Subcutaneous abdominal adipose tissue (tissue), 5 donors: ENCODE measurements at regions not wholly inside any gene's neighbourhood (a gene's known extent, or its start where the extent isn't known, plus 50 kb on each side); places are given as distances from the start of the nearest gene placed in this dataset.

Source experiments
- H3K27ac ChIP-seq: one replicate; pipeline ENCODE4 v1.7.0; 2013; ENCODE audit warnings: low read depth, mild to moderate bottlenecking, inconsistent platforms, low read length, moderate library complexity
- H3K27me3 ChIP-seq, 5 donors: one replicate each; pipeline ENCODE4 v1.7.0; 2013; ENCODE audit warnings: low read length in 5 of 5, inconsistent platforms in 1 of 5; ENCODE audit not compliant: control insufficient read depth in 5 of 5, insufficient read depth in 4 of 5
- H3K36me3 ChIP-seq, 5 donors: one replicate each; pipeline ENCODE4 v1.7.0; 2013; ENCODE audit warnings: low read length in 5 of 5; ENCODE audit not compliant: control insufficient read depth in 5 of 5, insufficient read depth in 5 of 5
- H3K4me1 ChIP-seq, 5 donors: one replicate each; pipeline ENCODE4 v1.7.0; 2013; ENCODE audit warnings: low read length in 5 of 5, mild to moderate bottlenecking in 3 of 5, moderate library complexity in 1 of 5; ENCODE audit not compliant: control insufficient read depth in 5 of 5, insufficient read depth in 5 of 5
- H3K4me3 ChIP-seq, 5 donors: one replicate each; pipeline ENCODE4 v1.7.0; 2013; ENCODE audit warnings: low read length in 5 of 5, low read depth in 1 of 5
- H3K9ac ChIP-seq, 5 donors: one replicate each; pipeline ENCODE4 v1.7.0; 2013; ENCODE audit warnings: low read length in 5 of 5, mild to moderate bottlenecking in 4 of 5, moderate library complexity in 3 of 5
- H3K9me3 ChIP-seq, 5 donors: one replicate each; pipeline ENCODE4 v1.7.0; 2013; ENCODE audit warnings: low read length in 5 of 5; ENCODE audit not compliant: control insufficient read depth in 5 of 5
- donor health status: healthy.
- donor health status: healthy.
- donor health status: healthy.
- donor health status: healthy.
- donor health status: healthy.

- H3K4me1 ChIP-seq, result no peaks in the 10 kb centered on the region
- peaks cover 3 to 25% (median 15%) of the 10 kb centered on the region in 5 donors for H3K9me3 ChIP-seq
- H3K27ac ChIP-seq, result no peak overlapping the region
- H3K9ac ChIP-seq, result no peak overlapping the region
- H3K4me3 ChIP-seq, result no peak overlapping the region
- H3K36me3 ChIP-seq, result no peaks in the 10 kb centered on the region
- peaks cover 2 to 24% (median 11%) of the 10 kb centered on the region in 5 donors for H3K27me3 ChIP-seq
Observed at GRCh38 chr1:2962541-2962940, 58.7 kb upstream of the ACTRT2 start.

GRCh38 chr1:2962946-2963345 lies 58.3 kb upstream of the ACTRT2 start:
- Histone ChIP-seq H3K27me3 (peaks cover 3 to 27% (median 12%) of the 10 kb centered on the region in 5 donors), H3K36me3 (no peaks in the 10 kb centered on the region), H3K9ac (no peak overlapping the region), H3K27ac (no peak overlapping the region), H3K4me1 (no peaks in the 10 kb centered on the region), H3K4me3 (no peak overlapping the region), H3K9me3 (peaks cover 0 to 21% (median 11%) of the 10 kb centered on the region in 5 donors)

GRCh38 chr1:2965676-2966075 lies 55.6 kb upstream of the ACTRT2 start:
- no peak overlapping the region for H3K27ac ChIP-seq

GRCh38 chr1:2966449-2967328 lies 54.6 kb upstream of the ACTRT2 start:
- Histone ChIP-seq H3K9ac (no peak overlapping the region), H3K36me3 (no peaks in the 10 kb centered on the region), H3K27me3 (peaks cover 8 to 37% (median 21%) of the 10 kb centered on the region in 5 donors), H3K4me3 (no peak overlapping the region), H3K4me1 (no peaks in the 10 kb centered on the region), H3K9me3 (peaks cover 0 to 3% (median 0%) of the 10 kb centered on the region in 5 donors), H3K27ac (no peak overlapping the region)

More at GRCh38 chr1:2965676-2966075, 55.6 kb upstream of the ACTRT2 start:
- H3K36me3 ChIP-seq, result no peaks in the 10 kb centered on the region
- H3K4me1 ChIP-seq, result no peaks in the 10 kb centered on the region
- no peak overlapping the region for H3K9ac ChIP-seq
- H3K4me3 ChIP-seq, result no peak overlapping the region
- H3K9me3 ChIP-seq, result peaks cover 0 to 3% (median 0%) of the 10 kb centered on the region in 5 donors
- peaks cover 8 to 40% (median 21%) of the 10 kb centered on the region in 5 donors for H3K27me3 ChIP-seq

- Histone ChIP-seq H3K9ac (no peak overlapping the region), H3K4me1 (no peaks in the 10 kb centered on the region), H3K9me3 (peaks cover 0 to 3% (median 0%) of the 10 kb centered on the region in 5 donors), H3K4me3 (no peak overlapping the region), H3K27ac (no peak overlapping the region), H3K27me3 (peaks cover 11 to 34% (median 21%) of the 10 kb centered on the region in 5 donors), H3K36me3 (no peaks in the 10 kb centered on the region)
Observed at GRCh38 chr1:2967329-2967725, 53.9 kb upstream of the ACTRT2 start.

- Histone ChIP-seq H3K36me3 (no peaks in the 10 kb centered on the region), H3K27ac (no peak overlapping the region), H3K4me1 (no peaks in the 10 kb centered on the region), H3K9ac (no peak overlapping the region), H3K9me3 (peaks cover 0 to 3% (median 0%) of the 10 kb centered on the region in 5 donors), H3K27me3 (peaks cover 12 to 37% (median 25%) of the 10 kb centered on the region in 5 donors), H3K4me3 (no peak overlapping the region)
Observed at GRCh38 chr1:2967881-2968280, 53.4 kb upstream of the ACTRT2 start.

- Histone ChIP-seq H3K27ac (no peak overlapping the region), H3K9ac (no peak overlapping the region), H3K4me3 (no peak overlapping the region)
Observed at GRCh38 chr1:2968471-2968881, 52.8 kb upstream of the ACTRT2 start.

GRCh38 chr1:2969011-2969844 lies 52.0 kb upstream of the ACTRT2 start:
- Histone ChIP-seq H3K4me1 (no peaks in the 10 kb centered on the region), H3K27me3 (peaks cover 17 to 51% (median 36%) of the 10 kb centered on the region in 5 donors), H3K9me3 (peaks cover 0 to 3% (median 0%) of the 10 kb centered on the region in 5 donors), H3K36me3 (no peaks in the 10 kb centered on the region), H3K9ac (no peak overlapping the region), H3K27ac (no peak overlapping the region), H3K4me3 (no peak overlapping the region)

More at GRCh38 chr1:2968471-2968881, 52.8 kb upstream of the ACTRT2 start:
- H3K27me3 ChIP-seq, result peaks cover 12 to 43% (median 29%) of the 10 kb centered on the region in 5 donors
- no peaks in the 10 kb centered on the region for H3K4me1 ChIP-seq
- H3K9me3 ChIP-seq, result peaks cover 0 to 3% (median 0%) of the 10 kb centered on the region in 5 donors
- no peaks in the 10 kb centered on the region for H3K36me3 ChIP-seq

GRCh38 chr1:2969845-2970291 lies 51.4 kb upstream of the ACTRT2 start:
- peaks cover 0 to 3% (median 0%) of the 10 kb centered on the region in 5 donors for H3K9me3 ChIP-seq
- no peak overlapping the region for H3K9ac ChIP-seq
- no peaks in the 10 kb centered on the region for H3K4me1 ChIP-seq
- H3K4me3 ChIP-seq, result no peak overlapping the region
- H3K36me3 ChIP-seq, result no peaks in the 10 kb centered on the region
- H3K27me3 ChIP-seq, result peaks cover 18 to 52% (median 37%) of the 10 kb centered on the region in 5 donors
- H3K27ac ChIP-seq, result no peak overlapping the region
